Gastroesophageal sphincter (tissue), 4 donors: ENCODE measurements at regions not wholly inside any gene's neighbourhood (a gene's known extent, or its start where the extent isn't known, plus 50 kb on each side); places are given as distances from the start of the nearest gene placed in this dataset.
A peak's percentile ranks its signal among the peaks of the same experiment; 100 is the strongest.

Experiments used
- ATAC-seq: fragments of 150-250 bp; one replicate; pipeline ENCODE4 v1.9.1; 2016; ENCODE audit warnings: mild to moderate bottlenecking, moderate library complexity
- H3K27ac ChIP-seq, 4 donors: fragments of 200-600 bp; sonication (generic) in 3 of 4; 1 replicate in 3 of 4; 2 replicates in 1 of 4; pipeline ENCODE4 v1.5.1; 2016 to 2019
- H3K27me3 ChIP-seq: fragments of 200-600 bp; sonication (generic); one replicate; pipeline ENCODE4 v1.5.1; 2019
- H3K36me3 ChIP-seq, 2 donors: fragments of 200-600 bp; sonication (generic); one replicate each; pipeline ENCODE4 v1.5.1; 2019; ENCODE audit warnings: control low read depth in 1 of 2
- H3K4me1 ChIP-seq, 3 donors: fragments of 200-600 bp; sonication (generic); 1 replicate in 2 of 3; 2 replicates in 1 of 3; pipeline ENCODE4 v1.5.1; 2016 to 2019; ENCODE audit warnings: control low read depth in 2 of 3
- H3K4me3 ChIP-seq, 2 donors: fragments of 200-600 bp; sonication (generic); one replicate each; pipeline ENCODE4 v1.5.1; 2019; ENCODE audit warnings: mild to moderate bottlenecking in 1 of 2, moderate library complexity in 1 of 2
- H3K9me3 ChIP-seq, 3 donors: fragments of 200-600 bp; sonication (generic); one replicate each; pipeline ENCODE4 v1.5.1; 2017 to 2019; ENCODE audit warnings: control low read depth in 2 of 3
- CTCF ChIP-seq, 4 experiments: fragments of 200-600 bp in 2 of 4; fragments of 450-650 bp in 2 of 4; sonication (generic) in 1 of 4; IDR thresholded peaks; one replicate each; pipeline ENCODE4 v1.5.1; 2017 to 2019; ENCODE audit warnings: antibody characterized with exemption in 4 of 4, mild to moderate bottlenecking in 2 of 4, moderate library complexity in 2 of 4
- EP300 ChIP-seq: sonication (generic); formaldehyde crosslinking; IDR thresholded peaks from one replicate; pipeline ENCODE4 v1.6.1; 2017; ENCODE audit warnings: antibody characterized with exemption, mild to moderate bottlenecking
- POLR2A ChIP-seq, 2 donors: fragments of 450-650 bp; IDR thresholded peaks; one replicate each; pipeline ENCODE4 v1.6.1; 2017; ENCODE audit warnings: antibody characterized with exemption in 2 of 2, mild to moderate bottlenecking in 2 of 2, moderate library complexity in 1 of 2
- POLR2AphosphoS5 ChIP-seq: sonication (generic); formaldehyde crosslinking; IDR thresholded peaks from one replicate; pipeline ENCODE4 v1.6.1; 2017; ENCODE audit warnings: antibody characterized with exemption
- WGBS, 2 donors: methylation state at CpG; one replicate each; pipeline ENCODE4 v1.1.5; 2018; ENCODE audit warnings: low coverage in 1 of 2; 5-methylcytosine and 5-hydroxymethylcytosine counted together

- no peaks in the 10 kb centered on the region for H3K36me3 ChIP-seq
- no peak overlapping the region for H3K27ac ChIP-seq
- WGBS, 2 donors, result 61 to 62% methylated on average over 1 of the region's 1 CpG
- peaks cover 0 to 43% (median 14%) of the 10 kb centered on the region in 3 donors for H3K4me1 ChIP-seq
- H3K27me3 ChIP-seq, result no peaks in the 10 kb centered on the region
- peaks cover 0 to 16% (median 0%) of the 10 kb centered on the region in 3 donors for H3K9me3 ChIP-seq
- ATAC-seq, result no peak
- H3K4me3 ChIP-seq, result no peak overlapping the region
- TF ChIP-seq CTCF (IDR thresholded peaks at IDR 0.05) (no peak), EP300 (no peak), POLR2A (IDR thresholded peaks at IDR 0.05) (no peak), POLR2AphosphoS5 (no peak)
These were observed 54.9 kb upstream of the DAB2IP start for GRCh38 chr9:121596515-121596914.

DNA sequence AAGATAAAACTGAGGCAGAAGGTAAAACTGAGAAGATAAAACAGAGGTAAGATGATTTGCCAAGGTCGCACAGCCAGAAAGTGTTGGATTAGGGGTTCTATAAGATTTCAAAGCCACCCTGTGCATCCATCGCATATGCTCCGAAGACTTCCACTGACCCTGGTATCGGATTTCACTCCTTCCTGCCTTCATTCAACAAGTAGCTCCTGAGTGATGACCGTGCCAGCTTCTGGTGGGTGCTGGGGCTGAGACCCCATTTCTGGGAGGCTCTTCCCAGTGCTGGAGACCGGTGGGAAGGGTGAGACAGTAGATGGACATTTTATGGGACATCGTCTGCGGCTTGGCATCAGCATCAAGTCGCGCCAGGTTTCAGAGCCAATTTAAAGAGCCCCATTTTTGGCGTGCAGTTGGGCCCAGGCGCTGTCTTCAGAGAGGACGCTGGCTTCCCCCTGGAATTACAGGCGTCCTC lies 53.7 kb upstream of the DAB2IP start:
- H3K4me1 ChIP-seq, result peaks cover 0 to 53% (median 16%) of the 10 kb centered on the region in 3 donors
- peak overlapping the region; percentile 82 to 98 (median 92) for H3K27ac ChIP-seq
- H3K9me3 ChIP-seq, result peaks cover 0 to 16% (median 0%) of the 10 kb centered on the region in 3 donors
- no peaks in the 10 kb centered on the region for H3K36me3 ChIP-seq
- no peak for ATAC-seq
- WGBS, 2 donors, result 48 to 61% methylated on average over 4 to 8 of the region's 14 CpGs
- H3K27me3 ChIP-seq, result no peaks in the 10 kb centered on the region
- peak overlapping the region in 1 of 2 donors; percentile 61 for H3K4me3 ChIP-seq
- TF ChIP-seq POLR2AphosphoS5 (no peak), EP300 (no peak), POLR2A (IDR thresholded peaks at IDR 0.05) (no peak), CTCF (IDR thresholded peaks at IDR 0.05) (no peak)

- Histone ChIP-seq H3K4me3 (peak overlapping the region; percentile 61), H3K9me3 (peaks cover 0 to 16% (median 0%) of the 10 kb centered on the region in 3 donors), H3K4me1 (peaks cover 0 to 57% (median 16%) of the 10 kb centered on the region in 3 donors), H3K27me3 (no peaks in the 10 kb centered on the region), H3K36me3 (no peaks in the 10 kb centered on the region), H3K27ac (peak overlapping the region; percentile 82 to 98 (median 92))
- ATAC-seq, result peak; percentile 80
- peak; percentile 86 for TF ChIP-seq POLR2AphosphoS5
- TF ChIP-seq EP300, result no peak
- peak in 3 of 4 experiments; percentile 63 to 72 (median 67) for TF ChIP-seq CTCF (IDR thresholded peaks at IDR 0.05)
- TF ChIP-seq POLR2A (IDR thresholded peaks at IDR 0.05), result peak; percentile 24 to 30
- 23 to 39% methylated on average over 3 to 7 of the region's 76 CpGs for WGBS, 2 donors
These were observed 53.1 kb upstream of the DAB2IP start for GRCh38 chr9:121598167-121598964.

- no peak for TF ChIP-seq CTCF (IDR thresholded peaks at IDR 0.05)
- peak in 1 of 2 donors; percentile 51 for TF ChIP-seq POLR2A (IDR thresholded peaks at IDR 0.05)
- TF ChIP-seq EP300, result no peak
- TF ChIP-seq POLR2AphosphoS5, result peak; percentile 80
- no peaks in the 10 kb centered on the region for H3K27me3 ChIP-seq
- peak; percentile 90 for ATAC-seq
- no peaks in the 10 kb centered on the region for H3K36me3 ChIP-seq
- H3K4me3 ChIP-seq, result peak overlapping the region; percentile 61
- peaks cover 0 to 16% (median 0%) of the 10 kb centered on the region in 3 donors for H3K9me3 ChIP-seq
- H3K4me1 ChIP-seq, result peaks cover 0 to 65% (median 22%) of the 10 kb centered on the region in 3 donors
- peak overlapping the region; percentile 82 to 98 (median 92) for H3K27ac ChIP-seq
- 0% methylated on average over 9 of the region's 88 CpGs; no CpG with 5 or more reads in 1 of the 2 donors for WGBS, 2 donors
These were observed 52.2 kb upstream of the DAB2IP start for GRCh38 chr9:121598965-121599871.
